ENCODE measurements at regions not wholly inside any gene's neighbourhood (a gene's known extent, or its start where the extent isn't known, plus 50 kb on each side); places are given as distances from the start of the nearest gene placed in this dataset.
A peak's percentile ranks its signal among the peaks of the same experiment; 100 is the strongest.

GRCh38 chr12:5227708-5228373, 184.2 kb downstream of the KCNA5 start:
- DNase-seq (ENCODE audit: low read depth, low spot score), result no peak

GRCh38 chr12:5230156-5230555, 186.5 kb downstream of the KCNA5 start:
- DNase-seq (ENCODE audit: low read depth, low spot score), result no peak

- DNase-seq (ENCODE audit: low read depth, low spot score), result no peak
These were observed 187.2 kb downstream of the KCNA5 start for GRCh38 chr12:5230861-5231260.

- DNase-seq (ENCODE audit: low read depth, low spot score), result no peak
These were observed 188.6 kb downstream of the KCNA5 start for GRCh38 chr12:5232291-5232690.

- DNase-seq (ENCODE audit: low read depth, low spot score), result no peak
These were observed 189.3 kb downstream of the KCNA5 start for GRCh38 chr12:5232826-5233500.

- DNase-seq (ENCODE audit: low read depth, low spot score), result no peak
These were observed 192.5 kb downstream of the KCNA5 start for GRCh38 chr12:5236022-5236640.

- no peak for DNase-seq (ENCODE audit: low read depth, low spot score)
These were observed 189.5 kb upstream of the NTF3 start for GRCh38 chr12:5242440-5242839.

- DNase-seq (ENCODE audit: low read depth, low spot score), result no peak
These were observed 188.9 kb upstream of the NTF3 start for GRCh38 chr12:5243014-5243413.

GRCh38 chr12:5244513-5244972, 187.4 kb upstream of the NTF3 start:
- peak; percentile 86 for DNase-seq (ENCODE audit: low read depth, low spot score)

- DNase-seq (ENCODE audit: low read depth, low spot score), result peak; percentile 84
These were observed 185.7 kb upstream of the NTF3 start for GRCh38 chr12:5246196-5246595.

- DNase-seq (ENCODE audit: low read depth, low spot score), result peak; percentile 28
These were observed 184.8 kb upstream of the NTF3 start for GRCh38 chr12:5247144-5247543.

- no peak for DNase-seq (ENCODE audit: low read depth, low spot score)
These were observed 183.7 kb upstream of the NTF3 start for GRCh38 chr12:5248230-5248629.

GRCh38 chr12:5248999-5249526, 182.8 kb upstream of the NTF3 start:
- no peak for DNase-seq (ENCODE audit: low read depth, low spot score)

GRCh38 chr12:5251092-5251491, 180.8 kb upstream of the NTF3 start:
- DNase-seq (ENCODE audit: low read depth, low spot score), result no peak

GRCh38 chr12:5251786-5252185, 180.1 kb upstream of the NTF3 start:
- no peak for DNase-seq (ENCODE audit: low read depth, low spot score)

- no peak for DNase-seq (ENCODE audit: low read depth, low spot score)
These were observed 177.2 kb upstream of the NTF3 start for GRCh38 chr12:5254703-5255102.

GRCh38 chr12:5257763-5258495, 174.0 kb upstream of the NTF3 start:
- DNase-seq (ENCODE audit: low read depth, low spot score), result no peak

GRCh38 chr12:5258498-5258897, 173.4 kb upstream of the NTF3 start:
- peak; percentile 8 for DNase-seq (ENCODE audit: low read depth, low spot score)

GRCh38 chr12:5258926-5259325, 173.0 kb upstream of the NTF3 start:
- no peak for DNase-seq (ENCODE audit: low read depth, low spot score)

- DNase-seq (ENCODE audit: low read depth, low spot score), result no peak
These were observed 172.4 kb upstream of the NTF3 start for GRCh38 chr12:5259523-5259922.

- no peak for DNase-seq (ENCODE audit: low read depth, low spot score)
These were observed 171.8 kb upstream of the NTF3 start for GRCh38 chr12:5260086-5260485.

- DNase-seq (ENCODE audit: low read depth, low spot score), result no peak
These were observed 171.3 kb upstream of the NTF3 start for GRCh38 chr12:5260591-5261086.
